ENCODE measurements at regions not wholly inside any gene's neighbourhood (a gene's known extent, or its start where the extent isn't known, plus 50 kb on each side); places are given as distances from the start of the nearest gene placed in this dataset.
A peak's percentile ranks its signal among the peaks of the same experiment; 100 is the strongest.
"Not testable (repeated sequence)": the region's sequence is repeated elsewhere in the genome, so short reads cannot be mapped to it uniquely, and the experiment has no call there.

DNA sequence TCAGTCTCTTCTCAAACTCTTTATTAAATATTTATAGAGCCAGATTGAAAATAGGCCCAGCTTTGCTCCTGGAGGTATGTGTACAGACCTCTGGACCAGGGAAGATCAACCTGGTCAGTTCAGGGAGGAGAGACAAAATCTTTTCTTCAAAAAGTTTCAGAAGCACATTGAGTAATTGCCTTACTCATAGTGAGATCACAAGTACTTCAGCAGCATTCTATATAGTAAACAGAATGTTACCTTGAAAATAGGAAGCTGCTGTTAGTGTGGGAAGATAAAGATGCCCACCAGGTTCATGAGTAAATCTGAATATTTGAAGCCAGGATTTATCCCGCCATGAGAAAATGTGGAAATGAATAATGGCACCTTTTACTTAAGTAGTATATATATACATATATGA, 665.9 kb upstream of the CITED2 start:
- peak; percentile 85 for DNase-seq (ENCODE audit: low read depth)

DNA sequence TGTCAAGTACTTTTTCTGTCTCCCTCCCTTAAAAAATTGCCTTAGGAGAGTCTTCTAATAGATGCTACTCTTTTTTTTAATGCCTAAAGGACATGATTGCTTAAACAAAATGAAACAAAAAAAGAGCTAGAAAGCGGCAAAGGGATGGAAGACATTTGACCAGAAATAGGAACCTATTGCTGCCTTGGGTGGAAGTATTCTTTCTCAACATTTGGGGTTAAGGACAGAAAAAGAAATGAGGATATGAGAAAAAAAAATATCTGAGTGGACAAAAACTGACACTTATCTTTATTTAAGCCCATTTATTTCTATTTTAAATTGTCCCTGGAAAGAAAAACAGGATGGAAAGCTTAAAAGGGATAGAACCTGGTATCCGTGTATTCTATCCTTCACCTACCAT, 664.9 kb upstream of the CITED2 start:
- no peak for DNase-seq (ENCODE audit: low read depth)

DNA sequence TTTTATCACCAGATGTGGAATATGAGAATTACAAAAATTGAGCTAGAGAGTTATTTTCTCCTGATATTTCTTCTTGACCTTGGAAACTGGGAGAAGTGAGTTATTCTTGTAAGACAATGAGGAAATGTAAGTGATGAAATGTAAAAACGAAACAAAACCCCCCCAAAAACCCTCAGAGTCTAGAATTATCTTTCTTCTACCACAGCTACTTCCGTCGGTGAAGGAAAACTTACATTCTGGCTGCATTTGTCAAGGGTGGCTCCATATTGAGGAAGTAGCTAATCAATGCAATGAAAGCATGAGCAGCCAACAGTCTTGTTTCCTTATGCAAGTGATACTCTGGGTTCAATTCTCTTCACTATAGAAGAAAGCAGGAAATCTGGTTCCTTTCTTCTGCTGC, 661.7 kb upstream of the CITED2 start:
- no peak for DNase-seq (ENCODE audit: low read depth)

DNA sequence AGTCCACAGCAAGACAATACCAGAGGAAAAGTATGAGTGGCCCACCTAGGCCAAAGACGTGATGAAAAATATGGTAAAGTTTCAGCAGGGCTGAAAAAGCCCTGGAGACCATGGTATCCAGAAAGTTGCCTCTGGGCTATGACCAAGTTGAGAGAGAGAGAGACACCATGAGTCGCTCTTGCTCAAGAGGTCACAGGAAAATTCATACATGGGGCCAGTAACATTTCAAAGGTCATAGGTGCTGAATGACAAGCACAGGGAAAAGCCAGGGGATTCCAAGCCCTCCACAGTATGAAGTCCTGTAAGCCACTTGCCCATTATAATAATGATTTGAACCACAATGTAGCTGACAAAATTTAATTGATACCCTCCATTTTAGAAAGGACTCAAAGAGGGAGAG, 657.7 kb upstream of the CITED2 start:
- peak; percentile 47 for DNase-seq (ENCODE audit: low read depth)

DNA sequence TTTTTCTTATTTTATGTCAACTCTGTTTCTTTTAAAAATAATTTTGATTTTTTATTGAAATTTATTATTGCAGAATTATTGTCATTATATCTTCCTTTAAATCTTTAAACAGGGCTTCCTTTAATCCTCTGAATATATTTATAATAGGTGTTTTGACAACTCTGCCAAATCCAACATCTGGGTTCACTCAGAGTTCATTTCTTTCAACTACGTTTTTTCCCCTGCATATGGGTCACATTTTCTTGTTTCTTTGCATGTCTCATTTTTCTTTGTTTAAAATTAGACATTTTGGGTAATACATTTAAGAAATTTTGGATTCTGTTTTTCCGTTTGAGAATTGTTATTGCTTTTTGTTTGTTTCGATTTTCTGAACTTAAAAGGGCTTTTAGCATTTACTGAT, 655.1 kb upstream of the CITED2 start:
- DNase-seq (ENCODE audit: low read depth) = no peak

DNA sequence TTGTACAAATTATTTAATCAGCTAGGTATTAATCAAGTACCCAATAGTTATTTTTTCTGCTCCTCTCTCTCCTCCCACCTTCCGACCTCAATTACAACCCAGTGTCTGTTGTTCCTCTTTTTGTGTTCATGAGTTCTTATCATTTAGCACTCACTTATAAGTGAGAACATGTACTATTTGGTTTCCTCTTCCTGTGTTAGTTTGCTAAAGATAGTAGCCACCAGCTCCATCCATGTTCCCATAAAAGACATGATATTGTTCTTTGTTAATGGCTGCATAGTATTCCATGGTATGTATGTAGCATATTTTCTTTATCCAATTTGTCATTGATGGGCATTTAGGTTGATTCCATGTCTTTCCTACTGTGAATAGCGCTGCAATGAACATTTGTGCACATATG, 652.8 kb upstream of the CITED2 start:
- DNase-seq (ENCODE audit: low read depth) = no peak

DNA sequence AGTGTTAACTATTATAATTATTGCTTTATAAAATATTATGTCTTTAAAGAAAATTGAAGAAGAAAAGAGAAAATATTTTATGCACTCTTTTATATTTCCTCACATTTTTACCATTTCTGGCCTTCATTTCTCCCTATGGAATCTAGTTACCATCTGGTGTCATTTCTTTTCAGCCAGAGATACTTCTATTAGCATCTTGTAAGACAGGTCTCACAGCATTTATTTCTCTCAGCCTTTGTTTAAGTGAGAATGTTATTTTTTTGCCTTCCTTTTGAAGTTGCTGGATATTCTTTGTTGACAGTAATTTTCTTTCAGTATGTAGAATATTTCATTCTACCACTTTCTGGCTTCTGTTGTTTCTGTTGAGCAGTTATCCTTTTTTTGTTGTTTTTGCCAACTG, 652.1 kb upstream of the CITED2 start:
- DNase-seq (ENCODE audit: low read depth) = no peak

DNA sequence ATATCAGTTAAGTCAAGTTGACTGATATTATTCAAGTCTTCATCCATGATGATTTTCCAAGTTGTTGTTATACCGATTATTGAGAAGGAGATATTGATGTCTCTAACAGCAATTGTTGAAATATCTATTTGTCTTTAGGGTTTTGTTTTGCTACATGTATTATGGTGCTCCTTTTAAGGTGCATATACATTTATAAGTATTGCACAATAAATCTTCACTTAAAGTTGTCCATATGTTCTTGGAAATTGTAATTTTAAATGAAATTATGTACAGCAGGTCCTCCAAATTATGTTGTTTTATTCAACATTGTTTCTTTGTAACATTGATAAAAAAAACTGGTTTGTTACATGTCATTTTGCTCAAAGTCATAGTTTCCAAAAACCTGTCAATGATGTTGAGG, 650.7 kb upstream of the CITED2 start:
- no peak for DNase-seq (ENCODE audit: low read depth)

DNA sequence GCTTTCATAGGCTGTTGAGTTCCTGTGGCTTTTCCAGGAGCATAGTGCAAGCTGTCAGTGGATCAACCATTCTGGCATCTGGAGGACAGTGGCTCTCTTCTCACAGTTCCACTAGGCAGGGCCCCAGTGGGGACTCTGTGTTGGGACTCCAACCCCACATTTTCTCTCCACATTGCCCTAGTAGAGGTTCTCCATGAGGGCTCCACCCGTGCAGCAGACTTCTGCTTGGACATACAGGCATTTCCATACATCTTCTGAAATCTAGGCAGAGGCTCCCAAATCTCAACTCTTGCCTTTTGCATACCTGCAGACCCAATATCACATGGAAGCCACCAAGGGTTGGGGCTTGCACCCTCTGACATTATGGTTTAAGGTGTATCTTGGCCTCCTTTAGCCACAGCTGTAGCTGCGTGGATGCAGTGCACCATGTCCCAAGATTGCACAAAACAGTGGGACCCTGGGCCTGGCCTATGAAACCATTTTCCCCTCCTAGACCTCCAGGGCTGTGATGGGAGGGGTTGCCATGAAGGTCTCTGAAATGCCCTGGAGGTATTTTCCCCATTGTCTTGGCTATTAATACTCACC, 645.9 kb upstream of the CITED2 start:
- DNase-seq (ENCODE audit: low read depth) = no peak

DNA sequence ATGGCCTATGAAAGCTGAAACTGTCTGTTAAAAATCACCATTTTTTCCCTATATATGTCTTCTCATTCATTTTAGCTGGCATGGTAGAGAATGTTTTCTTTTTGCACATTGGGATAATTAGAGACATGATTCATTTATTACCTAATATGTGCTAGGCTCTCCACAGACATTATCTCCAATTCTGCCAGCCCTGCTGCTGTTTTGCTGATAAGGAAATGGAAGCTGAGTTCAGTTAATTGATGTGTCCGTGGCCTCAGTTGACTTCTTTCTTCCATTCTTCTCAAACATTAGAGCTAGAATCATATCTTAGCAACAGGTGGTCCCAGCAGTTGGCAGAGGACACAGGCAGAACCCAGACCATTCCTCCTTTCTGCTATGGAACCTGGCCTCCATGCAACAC, 644.1 kb upstream of the CITED2 start:
- DNase-seq (ENCODE audit: low read depth) = no peak

DNA sequence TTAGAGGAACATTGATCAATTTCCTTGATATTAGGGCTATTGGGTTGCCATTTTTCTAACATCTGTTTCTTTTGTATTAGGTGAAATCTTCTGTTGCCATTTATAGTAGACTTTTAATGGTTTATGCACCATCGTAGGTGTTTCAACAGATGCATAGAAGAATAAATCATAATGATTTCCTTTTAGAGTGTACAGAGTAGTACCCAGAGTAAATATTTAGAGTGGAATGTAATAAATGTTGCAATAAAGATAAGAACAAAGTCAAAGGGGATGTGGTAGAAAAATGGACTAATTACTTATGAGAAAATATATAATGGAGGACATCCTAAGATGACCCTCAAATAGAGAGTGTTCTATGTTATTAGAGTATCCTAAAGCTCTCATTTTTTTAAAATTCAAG, 643.0 kb upstream of the CITED2 start:
- no peak for DNase-seq (ENCODE audit: low read depth)

DNA sequence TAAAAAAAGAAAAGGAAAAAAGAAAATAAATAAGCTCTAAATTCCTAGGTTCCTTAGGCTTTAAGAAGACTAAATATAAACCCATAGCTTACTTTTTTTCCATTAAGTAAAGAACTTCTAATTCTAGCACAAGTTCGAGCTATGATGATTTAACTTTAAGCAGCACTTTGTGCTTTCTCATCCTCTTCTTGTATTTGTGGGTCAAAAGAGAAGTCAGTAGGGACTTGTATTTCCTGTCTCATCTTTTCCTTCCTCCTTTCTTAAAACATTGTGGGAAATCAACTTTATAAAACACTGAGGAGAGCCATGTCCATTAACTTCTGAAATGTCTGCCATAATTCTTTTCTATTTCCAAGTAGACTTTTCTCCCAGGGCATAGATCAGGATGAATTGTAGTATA, 637.7 kb upstream of the CITED2 start:
- DNase-seq (ENCODE audit: low read depth) = no peak

DNA sequence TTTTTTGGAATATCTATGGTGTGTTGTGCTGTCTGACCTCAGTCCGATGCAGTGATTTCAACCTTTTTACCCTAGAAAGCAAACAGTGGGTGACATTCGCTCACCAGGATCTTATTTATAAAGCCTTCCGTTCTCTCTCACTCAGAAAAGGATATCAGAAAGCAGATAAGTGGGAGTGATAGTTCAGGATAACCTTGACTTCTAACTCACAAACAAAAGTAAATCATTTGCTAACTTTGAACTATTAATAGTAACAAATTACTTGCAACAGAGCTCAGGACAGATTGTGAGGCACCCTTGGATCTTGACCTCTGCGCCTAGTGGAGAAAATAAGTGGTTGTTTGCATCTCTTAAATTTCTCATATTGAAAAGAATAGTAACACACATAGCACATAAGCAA, 637.1 kb upstream of the CITED2 start:
- DNase-seq (ENCODE audit: low read depth) = no peak

DNA sequence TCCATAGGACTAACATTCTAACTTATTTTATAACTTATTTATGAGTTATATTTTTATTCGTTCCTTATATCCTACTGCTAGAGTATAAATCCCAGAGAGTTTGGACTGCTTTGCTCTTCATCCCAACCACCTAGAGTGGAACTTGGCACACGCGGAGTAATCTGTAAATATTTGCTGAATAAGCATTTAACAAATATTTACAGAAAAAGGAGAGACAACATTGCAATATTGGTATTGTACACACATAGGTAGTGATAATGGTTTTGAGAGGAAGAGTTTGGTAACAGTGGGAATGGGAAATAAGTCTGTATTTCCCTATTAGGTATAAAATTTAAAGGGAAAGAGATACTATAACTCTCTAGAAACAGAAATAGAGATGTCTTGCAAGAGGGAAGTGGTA, 634.8 kb upstream of the CITED2 start:
- no peak for DNase-seq (ENCODE audit: low read depth)

DNA sequence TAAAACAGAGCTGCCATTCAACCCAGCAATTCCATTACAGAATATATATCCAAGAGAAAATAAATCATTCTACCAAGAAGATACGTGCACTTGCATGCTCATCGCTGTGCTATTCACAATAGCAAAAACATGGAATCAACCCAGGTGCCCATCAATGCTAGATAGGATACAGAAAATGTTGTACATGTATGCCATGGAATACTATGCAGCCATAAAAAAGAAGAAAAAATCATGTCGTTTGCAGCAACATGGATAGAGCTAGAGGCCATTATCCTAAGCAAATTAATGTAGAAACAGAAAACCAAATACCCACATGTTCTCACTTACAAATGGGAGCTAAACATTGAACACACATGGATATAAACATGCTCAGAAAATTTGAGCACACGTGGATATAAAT, 633.1 kb upstream of the CITED2 start:
- no peak for DNase-seq (ENCODE audit: low read depth)

DNA sequence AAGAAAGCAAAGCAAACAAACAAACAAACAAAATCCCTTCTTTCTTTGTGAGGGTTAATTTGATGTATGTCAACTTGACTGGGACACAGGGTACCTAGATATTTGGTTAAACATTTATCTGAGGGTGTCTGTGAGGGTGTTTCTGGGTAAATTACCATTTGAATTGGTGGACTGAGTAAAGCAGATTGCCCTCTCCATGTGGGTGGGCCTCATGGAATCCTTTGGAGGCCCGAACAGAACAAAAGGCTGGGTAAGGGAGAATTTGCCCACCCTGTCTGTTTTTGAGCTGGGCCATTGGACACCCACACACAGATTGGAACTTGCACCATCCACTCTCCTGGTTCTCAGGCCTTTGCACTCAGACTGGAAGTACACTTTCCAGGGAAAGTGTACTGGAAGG, 628.8 kb upstream of the CITED2 start:
- DNase-seq (ENCODE audit: low read depth) = no peak

DNA sequence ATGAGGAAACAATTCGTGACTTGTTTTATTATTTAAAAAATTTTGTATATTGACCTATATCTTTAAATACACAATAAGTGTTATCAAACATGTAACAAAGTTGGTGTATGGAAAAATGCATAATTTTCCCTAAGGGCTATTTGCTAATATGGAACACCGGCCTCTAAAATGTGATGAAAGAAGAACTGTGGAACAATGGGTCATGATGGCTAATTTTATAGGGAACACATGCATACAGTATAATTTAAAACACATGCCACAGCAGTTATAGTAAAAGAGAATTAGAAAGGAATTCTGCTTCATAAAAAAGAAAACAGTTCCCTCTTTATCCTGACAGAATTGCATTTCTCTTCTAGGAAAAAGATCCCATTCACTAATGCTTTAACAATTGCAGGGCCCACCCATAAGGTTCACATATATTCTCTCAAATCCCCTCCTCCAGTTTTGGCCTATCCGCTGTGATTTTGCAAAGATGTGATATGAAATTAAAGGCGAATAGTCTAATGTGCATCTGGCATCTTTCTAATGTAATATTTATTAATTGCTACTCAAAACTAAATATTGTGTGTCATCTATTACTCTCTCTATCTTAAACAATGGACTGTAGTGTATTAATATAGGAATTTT, 628.1 kb upstream of the CITED2 start:
- DNase-seq (ENCODE audit: low read depth) = no peak

DNA sequence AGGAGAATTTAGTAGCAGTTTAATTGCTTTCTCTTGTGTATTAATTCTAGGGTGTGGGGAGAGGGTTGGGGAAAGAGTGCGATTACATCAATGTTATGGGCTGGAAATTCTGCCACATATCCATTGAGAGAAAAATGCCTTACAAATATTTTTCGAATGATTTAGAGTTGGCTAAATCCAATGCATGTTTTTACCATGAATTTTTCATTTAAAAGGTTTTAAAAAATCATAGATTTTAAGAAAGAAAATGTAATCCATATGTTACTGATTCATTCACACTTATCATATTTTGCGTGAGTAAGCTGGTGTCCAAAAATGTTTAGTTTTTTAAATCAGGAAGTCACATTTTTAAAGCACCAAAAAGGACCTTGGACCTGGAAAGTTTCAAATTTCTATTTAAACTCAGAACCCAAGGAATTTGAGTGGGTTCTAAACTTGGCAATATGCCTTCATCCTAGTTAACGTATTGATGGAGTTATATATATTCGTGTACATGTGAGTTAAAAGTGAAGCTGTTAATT, 627.4 kb upstream of the CITED2 start:
- DNase-seq (ENCODE audit: low read depth) = no peak

DNA sequence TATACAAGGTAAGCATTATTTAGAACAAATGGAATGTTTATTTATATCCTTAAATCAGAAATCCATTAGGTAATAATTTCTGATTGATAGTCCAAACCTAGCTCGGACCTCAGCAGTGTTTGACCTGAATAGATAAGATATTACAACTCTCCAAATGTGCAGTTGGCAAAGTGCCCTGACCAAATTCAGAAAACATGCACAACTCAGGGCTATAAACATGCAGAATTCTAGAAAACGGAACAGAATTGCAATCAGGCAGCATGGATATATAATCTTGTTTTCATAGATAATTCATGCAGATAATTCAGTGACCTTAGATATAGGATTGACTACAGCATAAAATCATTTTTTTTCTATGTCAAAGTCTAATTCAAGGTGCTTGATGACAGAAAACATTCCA, 626.6 kb upstream of the CITED2 start:
- DNase-seq (ENCODE audit: low read depth) = no peak

DNA sequence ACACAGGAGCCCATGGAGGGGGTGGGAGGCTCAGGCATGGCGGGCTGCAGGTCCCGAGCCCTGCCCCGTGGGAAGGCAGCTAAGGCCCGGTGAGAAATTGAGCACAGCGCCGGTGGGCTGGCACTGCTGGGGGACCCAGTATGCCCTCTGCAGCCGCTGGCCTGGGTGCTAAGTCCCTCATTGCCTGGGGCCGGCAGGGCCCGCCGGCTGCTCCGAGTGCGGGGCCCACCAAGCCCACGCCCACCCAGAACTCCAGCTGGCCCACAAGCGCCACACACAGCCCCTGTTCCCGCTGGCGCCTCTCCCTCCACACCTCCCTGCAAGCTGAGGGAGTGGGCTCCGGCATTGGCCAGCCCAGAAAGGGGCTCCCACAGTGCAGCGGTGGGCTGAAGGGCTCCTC, 625.2 kb upstream of the CITED2 start:
- not testable (repeated sequence) for DNase-seq (ENCODE audit: low read depth)

DNA sequence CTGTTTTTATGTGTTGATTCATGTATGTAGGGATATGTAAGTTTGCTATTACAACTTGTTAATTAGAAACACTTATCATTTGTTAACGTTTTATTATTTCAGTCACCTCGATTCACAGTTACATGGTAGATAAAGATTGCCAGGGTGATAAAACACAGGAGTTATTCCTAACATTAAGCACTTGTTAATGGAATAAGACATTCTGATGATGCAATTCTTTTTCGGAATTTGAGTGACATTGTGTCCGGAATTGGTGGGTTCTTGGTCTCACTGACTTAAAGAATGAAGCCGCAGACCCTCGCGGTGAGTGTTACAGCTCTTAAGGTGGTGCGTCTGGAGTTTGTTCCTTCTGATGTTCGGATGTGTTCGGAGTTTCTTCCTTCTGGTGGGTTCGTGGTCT, 624.0 kb upstream of the CITED2 start:
- not testable (repeated sequence) for DNase-seq (ENCODE audit: low read depth)

DNA sequence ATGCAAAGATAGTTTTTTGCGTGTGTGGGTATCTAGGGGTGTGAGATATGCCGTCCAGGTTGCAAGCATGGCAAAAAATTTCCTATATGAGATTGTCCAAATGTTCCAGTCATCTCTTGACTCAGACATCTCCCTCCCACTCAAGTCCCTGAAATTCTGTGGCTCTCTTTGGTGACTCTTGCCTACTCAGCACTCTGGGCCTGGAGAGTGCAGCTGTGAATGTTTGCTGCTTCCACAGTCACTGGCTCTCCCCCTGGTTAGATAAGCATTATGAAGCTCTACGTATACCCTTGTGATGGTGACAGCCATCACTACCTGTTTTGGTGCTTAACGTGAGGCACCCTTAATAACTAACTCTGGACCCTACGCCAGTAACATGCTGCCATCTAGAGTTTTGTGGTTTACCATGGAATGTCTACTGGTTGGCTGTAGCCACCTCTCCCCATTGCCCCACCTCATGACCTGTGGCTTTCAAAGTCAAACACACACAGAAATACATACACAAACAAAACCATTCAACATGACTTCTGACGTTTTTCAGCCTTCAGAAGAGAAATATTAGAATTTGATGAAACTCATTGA, 621.9 kb upstream of the CITED2 start:
- no peak for DNase-seq (ENCODE audit: low read depth)

DNA sequence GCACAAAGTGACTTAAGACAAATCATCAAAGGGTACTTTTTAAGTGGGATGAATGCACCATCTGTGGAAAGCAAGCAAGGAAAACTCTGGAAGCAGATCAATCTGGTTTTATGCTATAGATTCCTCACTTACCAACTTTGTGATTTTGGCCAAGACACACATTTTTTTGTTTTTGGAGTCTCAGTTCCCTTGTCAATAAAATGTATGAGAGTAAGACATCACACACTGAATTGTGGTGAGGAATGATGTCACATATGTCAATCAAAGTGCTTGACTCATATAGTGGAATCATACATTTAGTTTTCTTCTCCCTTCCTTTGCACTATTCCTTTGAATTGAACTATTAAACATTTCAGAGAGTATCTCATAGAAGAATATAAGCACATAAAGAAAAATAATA, 620.5 kb upstream of the CITED2 start:
- DNase-seq (ENCODE audit: low read depth) = no peak
